ENCODE measurements at regions not wholly inside any gene's neighbourhood (a gene's known extent, or its start where the extent isn't known, plus 50 kb on each side); places are given as distances from the start of the nearest gene placed in this dataset.

DNA sequence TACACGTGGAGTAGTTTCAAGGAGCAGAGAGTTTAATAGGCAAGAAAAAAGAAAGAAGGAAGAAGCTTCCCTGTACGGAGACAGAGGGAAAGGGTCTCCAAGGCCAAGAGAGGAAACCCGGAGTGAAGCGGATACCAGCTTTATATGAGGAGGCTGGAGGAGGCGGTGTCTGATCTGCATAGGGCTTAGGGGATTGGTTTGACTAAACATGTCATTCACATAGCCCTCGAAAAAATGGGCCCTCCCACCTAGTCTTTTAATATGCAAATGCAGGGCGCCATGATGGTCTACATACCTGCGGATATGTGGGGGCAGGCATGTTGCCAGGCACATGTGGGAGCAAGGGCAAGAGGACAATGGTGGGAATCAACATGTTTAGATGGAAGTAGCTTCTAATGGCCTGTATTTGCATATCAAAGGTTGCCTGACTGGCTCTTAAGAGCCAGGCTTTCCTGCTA lies 103.1 kb upstream of the UGT8 start:
- no peaks in the 10 kb centered on the region for H3K9me3 ChIP-seq
- intact Hi-C loops (cut with DNase I): no loop called here
- WGBS, 3 donors: 53 to 79% (median 62%) methylated on average over 8 of the region's 8 CpGs
- H3K4me3 ChIP-seq: no peak overlapping the region
- no peaks in the 10 kb centered on the region for H3K36me3 ChIP-seq
- H3K27ac ChIP-seq: no peak overlapping the region
- H3K4me1 ChIP-seq (ENCODE audit: insufficient read depth): no peaks in the 10 kb centered on the region
- no peaks in the 10 kb centered on the region for H3K27me3 ChIP-seq
- TF ChIP-seq EP300 (IDR thresholded peaks at IDR 0.05) (no peak), POLR2A (IDR thresholded peaks at IDR 0.05) (no peak)
- TF ChIP-seq, protein P1, sequence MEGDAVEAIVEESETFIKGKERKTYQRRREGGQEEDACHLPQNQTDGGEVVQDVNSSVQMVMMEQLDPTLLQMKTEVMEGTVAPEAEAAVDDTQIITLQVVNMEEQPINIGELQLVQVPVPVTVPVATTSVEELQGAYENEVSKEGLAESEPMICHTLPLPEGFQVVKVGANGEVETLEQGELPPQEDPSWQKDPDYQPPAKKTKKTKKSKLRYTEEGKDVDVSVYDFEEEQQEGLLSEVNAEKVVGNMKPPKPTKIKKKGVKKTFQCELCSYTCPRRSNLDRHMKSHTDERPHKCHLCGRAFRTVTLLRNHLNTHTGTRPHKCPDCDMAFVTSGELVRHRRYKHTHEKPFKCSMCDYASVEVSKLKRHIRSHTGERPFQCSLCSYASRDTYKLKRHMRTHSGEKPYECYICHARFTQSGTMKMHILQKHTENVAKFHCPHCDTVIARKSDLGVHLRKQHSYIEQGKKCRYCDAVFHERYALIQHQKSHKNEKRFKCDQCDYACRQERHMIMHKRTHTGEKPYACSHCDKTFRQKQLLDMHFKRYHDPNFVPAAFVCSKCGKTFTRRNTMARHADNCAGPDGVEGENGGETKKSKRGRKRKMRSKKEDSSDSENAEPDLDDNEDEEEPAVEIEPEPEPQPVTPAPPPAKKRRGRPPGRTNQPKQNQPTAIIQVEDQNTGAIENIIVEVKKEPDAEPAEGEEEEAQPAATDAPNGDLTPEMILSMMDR (IDR thresholded peaks at IDR 0.05): no peak
- DNase-seq: no peak

- Histone ChIP-seq H3K27me3 (no peaks in the 10 kb centered on the region), H3K9me3 (no peaks in the 10 kb centered on the region), H3K36me3 (no peaks in the 10 kb centered on the region), H3K4me1 (ENCODE audit: insufficient read depth) (no peaks in the 10 kb centered on the region), H3K4me3 (no peak overlapping the region), H3K27ac (no peak overlapping the region)
- DNase-seq: no peak
- TF ChIP-seq, protein P1 (IDR thresholded peaks at IDR 0.05): no peak
- TF ChIP-seq POLR2A (IDR thresholded peaks at IDR 0.05) (no peak), EP300 (IDR thresholded peaks at IDR 0.05) (no peak)
- intact Hi-C loops (cut with DNase I): no loop called here
Measured at GRCh38 chr4:114497116-114497515, 101.5 kb upstream of the UGT8 start.

- no peaks in the 10 kb centered on the region for H3K27me3 ChIP-seq
- intact Hi-C loops (cut with DNase I): no loop called here
- TF ChIP-seq EP300 (IDR thresholded peaks at IDR 0.05) (no peak), POLR2A (IDR thresholded peaks at IDR 0.05) (no peak)
- TF ChIP-seq, protein P1 (IDR thresholded peaks at IDR 0.05): no peak
Measured at GRCh38 chr4:114509340-114509739, 89.3 kb upstream of the UGT8 start.

DNA sequence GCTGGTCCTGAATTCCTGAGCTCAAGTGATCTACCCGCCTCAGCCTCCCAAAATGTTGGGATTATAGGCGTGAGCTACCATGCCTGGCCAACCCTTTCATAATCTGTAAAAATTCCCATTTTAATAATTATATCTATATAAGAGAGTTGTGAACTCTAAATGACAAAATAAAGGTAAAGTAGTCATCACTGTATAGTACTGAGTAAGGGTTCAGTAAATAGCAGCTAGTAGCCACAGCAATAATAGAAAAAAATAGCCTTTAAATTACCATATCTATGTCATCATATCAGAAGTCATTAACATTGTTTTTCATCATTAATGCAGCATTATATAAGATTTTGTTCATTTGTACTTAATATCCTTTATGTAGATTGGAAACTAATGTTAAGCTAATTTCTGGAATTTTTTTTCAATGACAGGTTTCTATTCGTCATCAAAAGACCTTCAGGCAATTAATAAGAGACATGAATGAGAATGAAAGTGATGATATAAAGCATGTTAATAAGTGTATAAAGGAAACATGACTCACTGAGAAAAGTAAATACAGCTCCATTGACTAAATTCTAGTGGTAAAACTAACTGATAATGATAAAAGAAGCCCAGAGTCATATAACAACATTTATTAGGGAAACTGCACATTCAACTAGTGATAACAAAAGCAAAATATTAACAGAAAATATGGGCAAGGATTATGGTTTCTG lies 85.9 kb upstream of the UGT8 start:
- Histone ChIP-seq H3K36me3 (no peaks in the 10 kb centered on the region), H3K27ac (no peak overlapping the region), H3K4me1 (ENCODE audit: insufficient read depth) (no peaks in the 10 kb centered on the region), H3K9me3 (no peaks in the 10 kb centered on the region), H3K27me3 (no peaks in the 10 kb centered on the region), H3K4me3 (no peak overlapping the region)
- TF ChIP-seq POLR2A (IDR thresholded peaks at IDR 0.05) (no peak), EP300 (IDR thresholded peaks at IDR 0.05) (no peak)
- TF ChIP-seq, protein P1 (IDR thresholded peaks at IDR 0.05): no peak
- 53 to 74% (median 61%) methylated on average over 3 of the region's 3 CpGs for WGBS, 3 donors
- no peak for DNase-seq
- intact Hi-C loops (cut with DNase I): no loop called here

More at GRCh38 chr4:114509340-114509739, 89.3 kb upstream of the UGT8 start:
- no peak overlapping the region for H3K4me3 ChIP-seq
- no peaks in the 10 kb centered on the region for H3K36me3 ChIP-seq
- H3K9me3 ChIP-seq: no peaks in the 10 kb centered on the region
- no peak for DNase-seq
- H3K27ac ChIP-seq: no peak overlapping the region
- H3K4me1 ChIP-seq (ENCODE audit: insufficient read depth): no peaks in the 10 kb centered on the region

Measured in ovary (tissue), 7 donors.